ENCODE measurements at regions not wholly inside any gene's neighbourhood (a gene's known extent, or its start where the extent isn't known, plus 50 kb on each side); places are given as distances from the start of the nearest gene placed in this dataset.

DNA sequence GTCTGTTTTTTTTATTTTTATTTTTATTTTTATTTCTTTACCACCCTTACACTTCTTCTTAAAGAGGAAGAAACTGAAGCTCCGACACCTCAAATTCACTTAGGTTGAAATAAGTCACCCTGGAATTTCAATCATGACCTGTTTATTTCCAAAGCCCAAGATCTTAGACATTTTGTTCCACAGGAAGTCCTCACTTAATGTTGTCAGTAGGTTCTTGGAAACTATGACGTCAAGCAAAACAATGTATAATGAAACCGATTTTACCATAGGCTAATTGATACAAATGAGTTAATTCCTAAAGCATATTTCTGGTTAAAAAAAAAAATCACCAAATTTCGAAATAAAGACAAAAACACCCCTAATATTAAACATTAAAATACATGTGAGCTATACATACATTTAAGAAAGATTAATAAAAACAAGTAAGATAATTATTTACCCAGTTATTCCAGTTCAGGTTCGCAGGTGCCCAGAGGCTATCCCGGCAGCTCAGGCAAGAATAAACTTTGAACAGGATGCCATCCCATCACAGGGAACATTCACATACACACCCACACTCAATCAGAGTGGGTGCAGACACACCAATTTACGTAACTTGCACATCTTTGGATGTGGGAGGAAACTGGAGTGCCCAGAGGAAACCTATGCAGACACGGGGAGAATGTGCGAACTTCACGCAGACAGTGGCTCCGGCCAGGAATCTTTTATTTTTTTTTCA, 391.0 kb downstream of the RAP2B start:
- no peak for FAIRE-seq
- no peak overlapping the region for H2AFZ ChIP-seq (ENCODE audit: control insufficient read depth, low read length)

DNA sequence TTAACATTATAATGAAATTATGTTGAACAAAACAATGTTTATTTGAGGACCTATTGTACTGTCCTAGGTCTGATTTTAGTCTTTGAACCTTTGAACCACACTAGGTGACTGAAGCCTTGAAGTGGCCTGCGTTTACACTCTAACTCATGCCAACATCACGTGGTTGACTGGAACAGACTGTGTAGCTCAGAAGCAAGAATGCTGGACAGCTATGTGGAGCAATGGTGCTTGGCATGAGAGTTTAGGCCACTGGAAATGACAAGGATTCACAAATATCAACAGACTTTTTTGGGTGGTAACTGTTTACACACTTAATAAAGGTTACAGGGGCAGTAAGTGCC, 391.5 kb downstream of the RAP2B start:
- Histone ChIP-seq H3K9ac (ENCODE audit: control insufficient read depth, extremely low read depth, insufficient read depth, low read length) (no peak overlapping the region), H3K79me2 (ENCODE audit: control insufficient read depth, insufficient read depth, low read length) (no peaks in the 10 kb centered on the region), H4K20me1 (ENCODE audit: control insufficient read depth, extremely low read depth, insufficient read depth, low read length) (no peaks in the 10 kb centered on the region), H3K4me3 (ENCODE audit: control insufficient read depth in 2 of 3, extremely low read depth in 1 of 3, insufficient read depth in 2 of 3, low read depth in 1 of 3, low read length in 3 of 3) (no peak overlapping the region), H3K9me3 (ENCODE audit: control insufficient read depth, low read depth, low read length) (no peaks in the 10 kb centered on the region), H3K9me1 (ENCODE audit: control insufficient read depth, extremely low read depth, insufficient read depth, low read length) (no peaks in the 10 kb centered on the region), H3K27ac (ENCODE audit: control insufficient read depth, insufficient read depth, low read length) (no peak overlapping the region), H3K27me3 (ENCODE audit: control insufficient read depth, extremely low read depth, insufficient read depth, low read length) (no peaks in the 10 kb centered on the region), H3K4me1 (ENCODE audit: control insufficient read depth, extremely low read depth, insufficient read depth, low read length) (no peaks in the 10 kb centered on the region), H2AFZ (ENCODE audit: control insufficient read depth, low read length) (no peak overlapping the region), H3K36me3 (ENCODE audit: control insufficient read depth in 2 of 2, extremely low read depth in 1 of 2, insufficient read depth in 2 of 2, low read length in 2 of 2) (no peaks in the 10 kb centered on the region), H3K4me2 (ENCODE audit: control insufficient read depth, extremely low read depth, insufficient read depth, low read depth, low read length) (no peak overlapping the region)
- FAIRE-seq (no peak), DNase-seq (ENCODE audit: low read depth, low spot score) (no peak)
- dilution Hi-C loops (cut with MboI; ENCODE audit: extremely low pct_ligation_motif_present, low sequenced_read_pairs): no loop called here
- TF ChIP-seq CTCF (optimal IDR thresholded peaks at IDR 0.05 in 1 of 3, IDR thresholded peaks at IDR 0.05 in 1 of 3, conservative IDR thresholded peaks at IDR 0.05 in 1 of 3; ENCODE audit: extremely low read depth in 1 of 3, insufficient read depth in 2 of 3, low read length in 3 of 3) (no peak), EZH2 (IDR thresholded peaks at IDR 0.05; ENCODE audit: low read length) (no peak)

More for the DNA sequence above, 391.0 kb downstream of the RAP2B start:
- Histone ChIP-seq H3K27ac (ENCODE audit: control insufficient read depth, insufficient read depth, low read length) (no peak overlapping the region), H3K79me2 (ENCODE audit: control insufficient read depth, insufficient read depth, low read length) (no peaks in the 10 kb centered on the region), H3K4me3 (ENCODE audit: control insufficient read depth in 2 of 3, extremely low read depth in 1 of 3, insufficient read depth in 2 of 3, low read depth in 1 of 3, low read length in 3 of 3) (no peak overlapping the region), H3K36me3 (ENCODE audit: control insufficient read depth in 2 of 2, extremely low read depth in 1 of 2, insufficient read depth in 2 of 2, low read length in 2 of 2) (no peaks in the 10 kb centered on the region), H4K20me1 (ENCODE audit: control insufficient read depth, extremely low read depth, insufficient read depth, low read length) (no peaks in the 10 kb centered on the region), H3K4me1 (ENCODE audit: control insufficient read depth, extremely low read depth, insufficient read depth, low read length) (no peaks in the 10 kb centered on the region), H3K9me3 (ENCODE audit: control insufficient read depth, low read depth, low read length) (no peaks in the 10 kb centered on the region), H3K9ac (ENCODE audit: control insufficient read depth, extremely low read depth, insufficient read depth, low read length) (no peak overlapping the region), H3K4me2 (ENCODE audit: control insufficient read depth, extremely low read depth, insufficient read depth, low read depth, low read length) (no peak overlapping the region), H3K27me3 (ENCODE audit: control insufficient read depth, extremely low read depth, insufficient read depth, low read length) (no peaks in the 10 kb centered on the region), H3K9me1 (ENCODE audit: control insufficient read depth, extremely low read depth, insufficient read depth, low read length) (no peaks in the 10 kb centered on the region)
- dilution Hi-C loops (cut with MboI; ENCODE audit: extremely low pct_ligation_motif_present, low sequenced_read_pairs): no loop called here
- no peak for DNase-seq (ENCODE audit: low read depth, low spot score)
- TF ChIP-seq EZH2 (IDR thresholded peaks at IDR 0.05; ENCODE audit: low read length): no peak
- no peak for TF ChIP-seq CTCF (optimal IDR thresholded peaks at IDR 0.05 in 1 of 3, IDR thresholded peaks at IDR 0.05 in 1 of 3, conservative IDR thresholded peaks at IDR 0.05 in 1 of 3; ENCODE audit: extremely low read depth in 1 of 3, insufficient read depth in 2 of 3, low read length in 3 of 3)
